GM12865 (cell line): ENCODE measurements at regions not wholly inside any gene's neighbourhood (a gene's known extent, or its start where the extent isn't known, plus 50 kb on each side); places are given as distances from the start of the nearest gene placed in this dataset.

ENCODE experiments used
- DNase-seq: peaks from one replicate; pipeline ENCODE4 v3.0.0; 2010; ENCODE audit warnings: low read depth
- H3K4me3 ChIP-seq: 2 replicates; pipeline ENCODE4 v1.5.1; 2011; ENCODE audit warnings: mild to moderate bottlenecking, low read depth, low read length, control low read depth
- TF ChIP-seq, protein P1 (sequence below): IDR thresholded peaks from 2 replicates; pipeline ENCODE4 v1.5.1; 2011; ENCODE audit warnings: low read length, control low read depth, low read depth, inconsistent platforms; ENCODE audit not compliant: insufficient read depth; ENCODE audit errors: missing control alignments

- H3K4me3 ChIP-seq: no peak overlapping the region
- TF ChIP-seq, protein P1, sequence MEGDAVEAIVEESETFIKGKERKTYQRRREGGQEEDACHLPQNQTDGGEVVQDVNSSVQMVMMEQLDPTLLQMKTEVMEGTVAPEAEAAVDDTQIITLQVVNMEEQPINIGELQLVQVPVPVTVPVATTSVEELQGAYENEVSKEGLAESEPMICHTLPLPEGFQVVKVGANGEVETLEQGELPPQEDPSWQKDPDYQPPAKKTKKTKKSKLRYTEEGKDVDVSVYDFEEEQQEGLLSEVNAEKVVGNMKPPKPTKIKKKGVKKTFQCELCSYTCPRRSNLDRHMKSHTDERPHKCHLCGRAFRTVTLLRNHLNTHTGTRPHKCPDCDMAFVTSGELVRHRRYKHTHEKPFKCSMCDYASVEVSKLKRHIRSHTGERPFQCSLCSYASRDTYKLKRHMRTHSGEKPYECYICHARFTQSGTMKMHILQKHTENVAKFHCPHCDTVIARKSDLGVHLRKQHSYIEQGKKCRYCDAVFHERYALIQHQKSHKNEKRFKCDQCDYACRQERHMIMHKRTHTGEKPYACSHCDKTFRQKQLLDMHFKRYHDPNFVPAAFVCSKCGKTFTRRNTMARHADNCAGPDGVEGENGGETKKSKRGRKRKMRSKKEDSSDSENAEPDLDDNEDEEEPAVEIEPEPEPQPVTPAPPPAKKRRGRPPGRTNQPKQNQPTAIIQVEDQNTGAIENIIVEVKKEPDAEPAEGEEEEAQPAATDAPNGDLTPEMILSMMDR: no peak
- DNase-seq: no peak
Measured at GRCh38 chr4:128363966-128364365, 76.4 kb upstream of the PGRMC2 start.

- DNase-seq: no peak
- TF ChIP-seq, protein P1: no peak
- H3K4me3 ChIP-seq: no peak overlapping the region
Measured at GRCh38 chr4:128362760-128363159, 75.1 kb upstream of the PGRMC2 start.

GRCh38 chr4:128359422-128359821, 71.8 kb upstream of the PGRMC2 start:
- H3K4me3 ChIP-seq: no peak overlapping the region
- TF ChIP-seq, protein P1: no peak
- no peak for DNase-seq

DNA sequence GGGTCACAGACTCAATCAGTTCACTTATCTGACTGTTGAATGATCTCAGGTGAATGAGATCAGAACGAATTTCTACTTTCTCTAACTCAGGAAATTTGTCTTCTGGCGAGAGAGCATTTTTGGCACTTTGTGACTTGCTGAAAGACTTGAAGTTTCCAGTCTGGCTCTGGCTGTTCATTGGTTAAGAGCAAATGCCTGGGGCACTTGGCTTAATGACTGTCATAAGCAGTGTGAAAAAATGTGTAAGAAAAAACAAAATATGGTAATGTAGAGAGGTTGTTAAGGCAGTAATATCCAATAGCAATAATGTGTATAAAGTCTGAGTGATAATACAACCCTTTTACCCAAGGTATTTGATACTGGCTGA, 71.3 kb upstream of the PGRMC2 start:
- no peak overlapping the region for H3K4me3 ChIP-seq
- DNase-seq: no peak
- TF ChIP-seq, protein P1: no peak

DNA sequence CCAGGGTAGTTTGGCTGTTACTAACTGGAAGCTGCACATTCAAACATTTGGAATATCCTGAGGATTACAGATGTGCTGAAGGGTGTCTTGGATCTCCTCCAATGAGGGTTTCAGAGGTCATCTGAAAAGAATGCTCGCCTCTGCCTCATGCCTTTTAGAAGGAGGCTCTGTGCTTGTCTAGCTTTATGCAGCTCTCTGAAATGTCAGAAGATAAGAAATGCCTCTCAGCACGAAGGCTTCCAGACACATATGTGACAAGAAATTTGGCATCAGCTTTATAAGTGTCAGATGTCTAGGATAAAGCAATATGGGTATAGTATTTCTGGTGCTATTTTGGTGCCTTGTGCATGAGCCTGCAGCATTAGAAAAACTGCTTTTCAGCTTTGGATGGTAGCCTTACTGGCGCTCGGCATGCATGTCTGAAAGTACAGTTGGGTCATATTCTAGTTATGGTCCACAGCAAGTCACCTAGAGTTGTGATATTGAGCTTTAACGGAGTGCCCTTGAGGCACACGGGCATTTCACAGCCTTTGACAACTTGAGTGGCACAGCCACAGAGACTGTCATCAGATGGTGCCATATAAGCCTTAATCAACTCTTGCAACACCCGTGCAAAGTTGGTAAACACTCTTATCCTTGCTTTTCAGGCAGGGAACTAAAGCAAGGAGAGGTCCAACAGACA, 70.8 kb upstream of the PGRMC2 start:
- no peak for DNase-seq
- TF ChIP-seq, protein P1: no peak
- H3K4me3 ChIP-seq: no peak overlapping the region

GRCh38 chr4:128357286-128357685, 69.7 kb upstream of the PGRMC2 start:
- no peak overlapping the region for H3K4me3 ChIP-seq
- DNase-seq: no peak
- TF ChIP-seq, protein P1: no peak

- TF ChIP-seq, protein P1: no peak
- DNase-seq: no peak
- H3K4me3 ChIP-seq: no peak overlapping the region
Measured at GRCh38 chr4:128355305-128355704, 67.7 kb upstream of the PGRMC2 start.
